IPS-NIHi11 (cell line): ENCODE measurements at regions not wholly inside any gene's neighbourhood (a gene's known extent, or its start where the extent isn't known, plus 50 kb on each side); places are given as distances from the start of the nearest gene placed in this dataset.

ENCODE experiments used
- DNase-seq: peaks from one replicate; pipeline ENCODE4 v3.0.0; 2012; ENCODE audit warnings: mixed read lengths, low spot score

DNA sequence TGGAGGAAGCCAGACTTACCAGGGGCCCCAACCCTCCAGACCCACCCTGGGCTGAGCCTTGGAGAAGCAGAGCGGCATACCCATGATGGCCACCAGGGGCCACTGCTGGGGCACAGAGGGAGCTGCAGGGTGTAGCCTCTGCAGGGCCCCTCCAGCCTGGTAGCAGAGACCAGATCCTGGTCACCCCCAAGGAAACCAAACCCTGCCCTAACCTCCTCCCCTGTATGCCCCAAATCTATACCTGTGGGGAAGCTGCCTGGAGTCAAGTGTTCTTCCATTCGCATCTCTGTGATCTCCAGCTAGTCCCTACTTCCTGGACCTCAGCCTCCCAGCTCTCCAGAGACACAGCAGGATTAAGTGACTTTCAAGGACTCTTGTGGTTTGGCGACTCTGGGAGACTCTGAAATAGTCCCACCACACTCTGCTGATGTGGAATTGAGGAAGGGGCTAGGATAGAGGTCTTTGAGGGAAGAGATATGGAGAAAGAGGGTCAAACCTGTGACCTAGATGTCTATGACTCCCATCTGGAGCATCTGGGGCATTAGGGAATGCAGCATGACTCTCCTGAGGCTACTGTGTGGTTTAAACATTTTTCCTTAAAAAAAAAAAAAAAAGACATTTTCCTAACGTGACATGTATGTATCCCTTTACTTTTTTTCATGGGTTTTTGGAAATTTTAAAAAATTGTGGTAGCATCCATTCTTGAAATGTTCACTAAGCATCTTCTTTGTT lies 119.2 kb upstream of the IPO9 start:
- peak; percentile 87 for DNase-seq

DNA sequence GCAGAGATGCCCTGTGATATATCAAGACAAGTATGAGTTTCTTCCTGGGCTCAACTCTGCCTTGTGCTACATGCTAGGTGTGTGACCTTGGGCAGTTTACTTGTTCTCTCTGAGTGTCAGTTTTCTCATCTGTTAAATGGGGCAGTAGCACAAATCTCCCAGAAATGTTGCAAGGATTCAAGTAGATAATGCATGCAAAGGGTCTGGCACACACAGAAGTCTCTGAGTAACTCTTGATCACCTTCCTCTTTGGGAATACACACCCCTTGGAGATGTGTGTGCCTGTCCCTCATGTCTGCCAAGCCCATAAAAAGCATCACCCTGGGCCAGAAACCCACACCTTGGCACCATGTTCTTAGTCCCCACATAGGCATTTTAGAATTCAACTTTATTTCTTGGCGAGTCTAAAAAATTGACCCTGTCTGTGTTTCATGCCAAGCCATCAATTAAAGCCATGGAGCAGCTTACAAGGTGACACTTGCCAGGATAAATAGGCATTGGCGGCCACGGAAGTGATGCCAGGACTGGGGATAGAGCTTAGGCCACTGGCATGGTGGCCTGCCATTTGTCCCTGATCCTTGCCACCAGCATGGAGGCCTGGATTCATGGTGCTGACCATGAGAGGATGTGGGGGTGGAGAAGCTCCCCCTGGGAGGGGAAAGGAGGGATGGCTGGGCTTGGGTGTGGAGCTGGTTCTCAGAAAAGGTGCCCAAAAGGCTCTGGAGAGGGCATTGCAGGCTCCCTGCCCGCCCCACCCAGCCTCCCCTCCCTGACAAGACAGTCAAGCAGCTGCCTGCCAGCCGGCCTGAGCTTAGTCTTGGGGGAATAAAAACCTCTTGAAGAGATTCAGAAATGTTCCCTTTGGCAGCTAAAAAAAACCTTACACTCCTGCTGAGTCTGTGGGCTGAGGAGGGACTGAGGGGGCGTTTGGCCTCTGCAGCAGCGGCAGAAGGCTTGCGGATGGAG lies 118.0 kb upstream of the IPO9 start:
- DNase-seq: no peak

DNA sequence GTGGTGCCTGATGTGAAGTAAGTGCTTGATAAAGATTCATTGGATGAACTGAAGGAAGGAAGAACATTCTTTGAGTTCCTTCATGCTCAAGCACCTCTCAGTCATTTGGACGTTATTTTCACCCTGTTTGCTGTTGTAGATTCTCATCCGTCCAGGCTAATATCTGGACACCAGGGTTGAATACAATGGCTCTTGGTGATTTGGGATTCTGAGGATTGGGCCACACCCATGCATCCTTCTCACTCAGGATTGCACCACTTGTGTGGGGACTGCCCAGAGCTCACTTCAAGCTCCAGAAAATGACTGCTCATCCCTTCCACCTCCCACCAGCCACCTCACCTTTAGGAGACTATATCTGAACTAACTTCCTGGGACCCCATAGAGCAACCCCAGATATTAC lies 117.1 kb upstream of the IPO9 start:
- no peak for DNase-seq

- DNase-seq: no peak
These were observed 116.4 kb upstream of the IPO9 start for GRCh38 chr1:201712387-201713085.

DNA sequence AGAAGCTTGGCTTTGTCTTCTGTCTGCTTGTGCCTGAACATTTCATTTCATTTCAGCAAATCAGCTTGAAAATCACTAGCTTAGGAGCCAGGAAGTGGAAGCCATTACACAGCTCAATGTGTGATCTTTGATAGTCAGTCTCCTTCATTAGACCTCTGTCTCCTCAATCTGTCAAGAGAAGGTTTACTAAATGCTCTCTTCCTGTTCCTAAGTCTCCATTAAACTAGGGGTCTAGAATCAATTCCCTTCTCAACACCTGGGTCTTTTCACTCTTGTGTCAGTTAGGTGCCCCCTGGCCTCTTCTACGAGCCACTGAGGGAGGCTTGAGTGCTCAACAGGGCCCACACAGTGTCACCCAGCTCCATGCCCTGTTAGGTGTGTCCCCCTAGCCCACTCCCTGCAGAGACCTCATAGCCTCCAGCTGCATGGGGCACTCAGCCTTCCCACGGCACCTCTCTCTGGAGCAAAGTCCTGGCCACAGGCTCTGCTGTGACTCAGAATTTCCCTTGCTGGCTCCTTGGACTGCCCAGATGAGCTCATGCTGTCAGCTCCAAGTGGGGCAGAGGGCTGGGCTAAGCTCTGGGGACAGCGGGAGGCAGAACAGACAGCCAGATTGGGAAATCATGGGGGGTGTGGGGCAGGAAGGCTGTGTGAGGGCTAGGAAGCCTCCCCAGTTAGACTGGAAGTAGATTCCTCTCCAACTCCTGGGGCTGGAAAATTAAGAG lies 115.7 kb upstream of the IPO9 start:
- no peak for DNase-seq

DNA sequence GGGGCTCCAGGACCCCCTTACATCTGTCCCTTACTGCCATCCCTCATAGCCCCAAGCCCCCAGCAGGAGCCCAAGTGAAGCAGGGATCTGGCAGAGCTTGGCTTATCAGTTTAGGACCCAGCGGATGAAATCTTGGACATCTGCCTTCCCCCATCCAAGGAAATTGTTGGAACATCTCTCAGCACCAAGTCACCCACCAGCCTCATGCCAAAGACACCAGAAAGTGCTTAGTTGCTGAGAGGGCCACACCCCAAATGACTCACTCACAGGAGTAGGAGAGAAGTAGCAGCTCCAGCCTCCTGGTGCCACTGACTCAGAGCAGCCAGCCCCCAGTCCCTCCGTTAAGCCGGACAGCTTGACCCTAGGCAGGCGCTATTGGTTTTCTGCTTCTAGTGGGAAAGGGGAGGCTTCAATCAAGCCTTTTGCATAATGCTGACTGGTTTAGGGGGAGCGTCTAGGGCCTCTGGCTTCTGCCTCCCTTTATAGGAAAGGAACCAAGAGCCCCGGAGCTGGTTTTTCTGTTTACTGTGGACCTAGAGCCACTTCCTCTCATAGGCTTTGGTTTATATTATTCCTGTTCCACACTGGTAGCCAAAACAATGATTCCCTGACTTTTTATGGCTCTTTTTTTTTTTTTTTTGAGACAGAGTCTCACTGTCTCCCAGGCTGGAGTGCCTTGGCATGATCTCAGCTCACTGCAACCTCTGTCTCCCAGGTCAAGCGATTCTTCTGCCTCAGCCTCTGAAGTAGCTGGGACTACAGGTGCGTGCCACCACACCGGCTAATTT lies 114.2 kb upstream of the IPO9 start:
- no peak for DNase-seq

DNA sequence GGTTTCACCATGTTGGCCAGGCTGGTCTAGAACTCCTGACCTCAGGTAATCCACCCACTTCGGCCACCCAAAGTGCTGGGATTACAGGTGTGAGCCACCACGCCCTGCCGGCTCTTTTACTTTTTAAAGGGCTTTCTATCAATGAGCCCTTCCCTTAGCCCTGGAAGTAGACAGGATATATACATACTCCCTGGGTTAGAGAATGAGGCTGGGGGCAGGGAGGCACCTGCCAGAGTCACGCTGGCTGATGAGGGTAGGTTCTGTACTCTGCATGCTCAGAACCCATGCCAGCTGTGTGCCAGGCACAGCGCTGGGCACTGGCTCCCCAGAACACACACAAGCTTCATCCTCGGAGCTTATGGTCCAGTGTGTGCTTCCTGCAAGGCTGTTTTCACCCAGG lies 113.6 kb upstream of the IPO9 start:
- DNase-seq: no peak

GRCh38 chr1:201715801-201716741 lies 112.9 kb upstream of the IPO9 start:
- DNase-seq: no peak

- DNase-seq: no peak
These were observed 112.2 kb upstream of the IPO9 start for GRCh38 chr1:201716742-201717135.

DNA sequence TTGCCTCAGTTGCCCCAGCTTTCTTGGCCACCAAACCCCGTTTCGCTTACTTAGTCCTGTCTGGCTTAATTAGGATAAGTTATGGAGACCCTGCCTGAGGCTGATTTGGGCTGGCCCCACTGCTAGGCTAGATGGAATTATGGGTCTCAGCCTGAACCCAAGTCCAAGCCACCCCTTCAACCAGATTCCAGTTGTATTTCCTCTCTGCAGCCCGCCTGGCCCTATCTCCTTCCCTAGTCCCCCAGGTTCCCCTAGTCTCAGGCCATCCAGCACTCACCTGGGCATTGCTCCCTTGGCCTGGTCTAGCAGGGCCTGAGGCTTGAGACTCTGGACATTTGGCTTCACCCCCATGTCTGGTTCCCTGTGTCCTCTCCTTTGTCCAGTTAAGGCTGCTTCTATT lies 111.7 kb upstream of the IPO9 start:
- no peak for DNase-seq

GRCh38 chr1:201718346-201719202 lies 110.4 kb upstream of the IPO9 start:
- peak; percentile 63 for DNase-seq

DNA sequence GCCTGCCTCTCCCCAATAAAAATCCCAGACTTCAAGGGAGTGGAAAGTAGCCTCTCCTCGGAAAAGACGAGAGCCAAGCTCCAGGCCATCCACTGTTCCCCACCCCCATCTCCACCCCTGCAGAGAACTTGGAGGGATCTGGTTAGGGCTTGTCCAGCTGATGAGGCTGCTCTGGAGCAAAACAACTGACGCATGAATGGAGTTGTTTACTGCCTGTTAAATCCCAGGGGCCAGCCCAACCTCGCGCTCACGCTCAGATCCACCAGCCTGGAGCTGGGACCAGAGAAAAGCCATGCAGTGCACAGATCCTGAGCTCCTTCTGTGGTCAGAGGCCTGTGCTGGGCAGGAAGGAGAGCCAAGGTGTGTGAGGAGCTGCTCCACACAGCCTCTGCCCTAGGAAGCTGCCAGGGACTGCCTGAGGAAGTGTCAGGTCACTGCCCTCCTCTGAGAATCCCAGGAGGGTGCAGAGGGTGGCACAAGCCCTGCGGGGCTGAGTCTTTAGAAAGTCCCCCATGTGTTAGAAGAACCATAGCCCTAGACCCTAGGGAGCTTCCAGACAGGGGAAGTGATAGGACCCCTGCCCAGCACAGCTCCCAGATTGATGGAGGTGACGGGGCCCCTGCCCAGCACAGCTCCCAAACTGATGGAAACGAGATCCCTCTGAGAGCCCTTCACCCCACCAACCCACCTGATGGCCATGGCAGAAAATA lies 109.0 kb upstream of the IPO9 start:
- no peak for DNase-seq

DNA sequence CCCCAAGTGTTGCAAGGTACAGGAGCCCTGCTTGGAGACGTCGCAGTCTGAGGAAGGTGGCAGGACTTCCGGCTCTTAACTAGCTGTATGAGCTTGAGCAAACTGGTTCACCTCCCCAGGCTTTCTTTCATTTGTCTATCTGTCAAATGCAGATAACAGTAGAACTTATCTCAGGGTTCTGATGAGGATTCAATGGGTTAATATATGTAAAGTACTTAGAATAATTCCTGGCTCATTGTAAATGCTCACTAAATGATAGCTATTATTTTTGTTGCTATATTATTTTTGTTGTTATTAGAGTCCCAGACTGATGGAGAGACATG lies 108.5 kb upstream of the IPO9 start:
- no peak for DNase-seq

DNA sequence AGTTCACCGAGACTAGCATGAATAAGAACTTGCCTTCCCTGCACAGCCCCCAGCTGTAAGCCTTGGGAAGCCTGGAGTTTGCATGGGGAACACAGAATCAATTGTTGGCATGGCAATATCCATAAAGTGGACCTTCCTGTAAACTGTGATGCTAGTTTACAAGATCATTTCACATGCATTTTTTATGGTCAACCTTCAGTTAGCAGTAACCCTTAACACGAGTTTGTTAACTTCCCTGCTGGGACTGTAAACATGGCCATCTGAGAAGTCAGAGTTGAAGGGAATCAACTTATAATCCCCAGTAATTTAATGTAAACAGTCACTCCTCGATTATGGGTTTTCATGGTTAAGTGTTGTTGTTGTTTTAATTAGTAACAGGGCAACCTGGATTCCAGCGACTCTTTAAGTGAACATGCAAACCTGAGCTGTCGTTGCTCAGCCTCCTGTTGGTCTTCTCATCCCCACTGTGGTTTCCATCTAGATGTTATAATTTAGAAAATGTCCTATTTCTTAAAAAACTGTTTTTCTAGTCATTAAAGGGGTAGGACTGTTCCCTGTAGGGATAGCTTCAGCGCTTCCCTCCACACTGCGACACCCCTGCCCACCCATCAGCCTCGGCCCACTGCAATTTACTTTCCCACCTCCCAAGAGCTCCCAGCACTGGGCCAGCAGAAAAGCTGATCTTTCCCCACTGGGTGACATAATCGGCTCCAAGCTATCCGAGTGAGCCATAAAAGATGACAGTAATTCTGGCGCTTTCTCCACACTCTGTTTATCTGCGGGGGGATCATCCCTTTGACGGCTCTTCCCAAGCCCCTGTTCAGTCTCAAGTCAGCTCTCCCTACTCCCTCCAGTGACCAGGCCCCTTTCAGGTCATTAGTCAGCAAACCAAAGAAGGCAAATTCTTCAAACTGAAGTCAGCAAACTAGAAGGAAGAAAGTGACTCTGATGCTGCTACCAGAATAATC lies 107.6 kb upstream of the IPO9 start:
- no peak for DNase-seq

DNA sequence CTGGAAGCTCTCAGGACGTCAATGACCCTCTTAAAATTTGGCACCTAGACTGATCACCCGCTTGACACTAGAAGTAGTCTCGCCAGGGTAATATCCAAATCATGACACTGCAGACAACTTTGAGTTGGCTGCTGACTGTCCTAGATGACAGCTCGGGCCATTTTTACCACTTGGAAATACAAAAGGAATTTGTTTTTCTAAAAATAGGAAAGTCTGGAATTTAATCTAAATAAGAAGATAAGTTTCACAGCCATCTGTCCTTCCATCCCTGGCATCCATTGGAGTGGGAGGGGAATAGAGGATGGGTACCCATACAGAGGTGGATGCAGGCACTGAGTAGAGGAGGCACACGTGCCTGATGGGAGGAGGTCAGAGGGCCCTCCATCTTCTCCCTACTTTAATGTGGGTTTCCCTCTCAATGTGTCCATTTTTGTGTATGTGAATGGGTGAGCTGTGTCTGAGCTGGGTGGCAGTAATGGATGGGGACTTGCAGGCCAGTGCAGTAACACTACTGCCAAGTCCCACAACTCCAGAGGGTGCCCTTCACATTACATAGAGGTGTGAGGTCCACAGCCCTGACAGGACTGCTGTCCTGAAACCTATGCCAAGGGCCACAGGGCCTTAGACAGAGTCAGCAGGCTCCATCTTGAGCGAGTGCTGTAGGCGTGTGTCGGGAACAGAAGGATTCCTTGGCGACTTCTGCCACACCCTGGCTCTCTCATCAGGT lies 104.8 kb upstream of the IPO9 start:
- DNase-seq: no peak

- no peak for DNase-seq
These were observed 104.2 kb upstream of the IPO9 start for GRCh38 chr1:201724766-201725118.

DNA sequence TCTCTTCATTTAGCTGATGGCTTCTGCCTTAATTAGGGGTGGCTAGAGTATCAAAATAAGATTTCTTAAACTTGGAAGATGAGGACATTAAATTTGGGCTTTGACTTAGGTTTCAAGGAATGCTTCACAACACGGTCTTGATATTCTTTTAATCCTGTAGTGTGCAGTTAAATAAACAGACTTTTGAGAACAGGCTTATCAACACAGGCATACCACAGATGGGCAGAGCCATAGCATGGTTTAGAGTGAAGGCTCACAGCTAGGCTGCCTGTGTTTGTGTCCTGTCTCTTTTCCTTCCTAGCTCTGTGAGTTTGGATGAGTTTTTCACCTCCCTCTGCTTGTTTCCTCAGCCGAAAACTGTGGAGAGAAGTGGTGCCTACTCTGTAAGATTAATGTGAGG lies 102.3 kb upstream of the IPO9 start:
- no peak for DNase-seq
